HUES6 (cell line): ENCODE measurements at regions not wholly inside any gene's neighbourhood (a gene's known extent, or its start where the extent isn't known, plus 50 kb on each side); places are given as distances from the start of the nearest gene placed in this dataset.

Experiments used
- H3K27ac ChIP-seq: 2 replicates; pipeline ENCODE4 v1.7.0; 2013; ENCODE audit warnings: low read depth, mild to moderate bottlenecking, low read length, inconsistent platforms
- H3K27me3 ChIP-seq: 2 replicates; pipeline ENCODE4 v1.6.1; 2013; ENCODE audit warnings: low read length; ENCODE audit not compliant: control insufficient read depth, insufficient read depth
- H3K36me3 ChIP-seq: 2 replicates; pipeline ENCODE4 v1.6.1; 2013; ENCODE audit warnings: low read length; ENCODE audit not compliant: control insufficient read depth, insufficient read depth
- H3K4me1 ChIP-seq: 2 replicates; pipeline ENCODE4 v1.6.1; 2013; ENCODE audit warnings: low read length; ENCODE audit not compliant: control insufficient read depth, insufficient read depth
- H3K4me3 ChIP-seq: 2 replicates; pipeline ENCODE4 v1.5.1; 2013; ENCODE audit warnings: low read depth, low read length
- H3K9ac ChIP-seq: one replicate; pipeline ENCODE4 v1.6.1; 2013; ENCODE audit warnings: mild to moderate bottlenecking, low read length
- H3K9me3 ChIP-seq: 2 replicates; pipeline ENCODE4 v1.6.1; 2013; ENCODE audit warnings: low read depth, low read length; ENCODE audit not compliant: control insufficient read depth, insufficient read depth

DNA sequence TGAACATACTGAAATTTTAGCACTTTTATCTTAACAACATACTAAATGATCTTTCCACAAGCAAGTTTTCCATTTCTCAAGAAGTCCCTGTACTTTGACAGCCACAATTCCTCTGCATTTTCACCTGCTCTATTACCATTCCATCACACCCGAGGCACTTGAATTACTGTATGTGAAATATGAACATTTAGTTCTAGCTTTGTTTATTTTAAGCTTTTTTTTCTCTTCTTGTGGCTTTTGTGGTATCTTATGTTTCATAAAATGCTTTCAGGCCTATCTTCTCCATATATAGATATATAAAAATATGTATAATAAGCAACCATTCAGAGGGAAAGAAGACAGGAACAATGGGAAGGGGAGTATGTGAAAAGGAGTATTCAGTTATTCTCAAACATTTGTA, 693.9 kb downstream of the SATB2 start:
- Histone ChIP-seq H3K4me3 (no peak overlapping the region), H3K9ac (no peak overlapping the region), H3K9me3 (no peaks in the 10 kb centered on the region), H3K4me1 (no peaks in the 10 kb centered on the region), H3K27ac (no peak overlapping the region), H3K27me3 (no peaks in the 10 kb centered on the region), H3K36me3 (no peaks in the 10 kb centered on the region)

DNA sequence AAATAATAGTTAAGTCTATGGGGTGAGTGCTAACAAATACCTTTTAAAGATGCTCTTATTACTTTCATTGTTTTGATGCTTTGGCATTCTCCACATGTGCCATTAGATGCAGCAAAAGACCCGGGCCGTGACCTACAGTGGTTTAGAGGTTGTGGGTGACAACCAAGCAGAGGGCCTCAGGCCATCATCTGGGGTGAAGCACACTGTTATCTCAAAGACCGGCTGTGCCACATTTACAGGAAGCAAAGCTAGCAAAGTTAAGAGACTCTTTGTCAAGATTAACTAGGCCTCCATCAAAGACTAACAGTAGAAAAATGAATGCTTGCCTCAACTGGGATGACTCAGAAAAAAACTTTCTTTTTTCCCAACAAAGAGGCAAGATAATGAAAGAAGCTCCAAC, 695.3 kb downstream of the SATB2 start:
- Histone ChIP-seq H3K9me3 (no peaks in the 10 kb centered on the region), H3K4me1 (no peaks in the 10 kb centered on the region), H3K9ac (no peak overlapping the region), H3K4me3 (no peak overlapping the region), H3K27me3 (no peaks in the 10 kb centered on the region), H3K36me3 (no peaks in the 10 kb centered on the region), H3K27ac (no peak overlapping the region)

DNA sequence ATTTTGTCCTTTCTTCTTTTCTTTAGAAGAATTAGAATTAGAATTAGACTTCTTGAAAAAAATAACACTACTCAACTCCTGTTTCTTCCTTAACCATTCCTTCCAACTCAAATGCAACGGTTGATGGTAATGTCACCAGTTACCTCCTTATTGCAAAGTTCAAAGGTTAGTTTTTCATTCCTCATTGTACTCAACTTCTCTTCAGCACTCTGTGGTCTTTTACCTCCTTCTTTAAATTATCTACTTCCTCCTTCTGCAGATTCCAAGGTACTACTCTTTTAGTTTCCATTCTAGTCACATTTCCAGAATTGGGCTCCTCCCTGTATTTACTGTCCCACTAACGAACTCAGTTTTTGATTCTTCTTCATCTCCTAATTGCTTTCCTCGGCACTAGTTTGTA, 700.7 kb downstream of the SATB2 start:
- Histone ChIP-seq H3K36me3 (no peaks in the 10 kb centered on the region), H3K27me3 (no peaks in the 10 kb centered on the region), H3K4me3 (no peak overlapping the region), H3K4me1 (no peaks in the 10 kb centered on the region), H3K9ac (no peak overlapping the region), H3K27ac (no peak overlapping the region), H3K9me3 (no peaks in the 10 kb centered on the region)

DNA sequence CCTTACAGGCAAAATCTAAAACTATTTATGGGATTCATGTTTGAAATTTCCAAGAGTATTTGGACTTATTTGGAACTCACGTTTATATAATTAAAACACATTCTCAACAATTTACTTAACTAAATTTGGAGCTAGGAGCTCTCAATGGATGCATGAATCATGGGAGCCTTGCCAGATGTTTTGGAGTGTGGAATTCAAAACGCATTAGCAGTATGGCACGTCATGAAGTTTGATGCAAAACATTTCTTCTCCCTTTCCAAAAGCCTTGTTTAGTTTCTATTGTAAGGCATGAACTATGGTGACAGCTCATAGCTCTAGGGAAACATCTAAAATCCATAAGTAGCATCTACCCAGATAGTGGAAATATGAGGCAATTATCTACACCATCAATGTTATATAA, 701.6 kb downstream of the SATB2 start:
- Histone ChIP-seq H3K27me3 (no peaks in the 10 kb centered on the region), H3K4me3 (no peak overlapping the region), H3K36me3 (no peaks in the 10 kb centered on the region), H3K4me1 (no peaks in the 10 kb centered on the region), H3K9ac (no peak overlapping the region), H3K27ac (no peak overlapping the region), H3K9me3 (no peaks in the 10 kb centered on the region)

DNA sequence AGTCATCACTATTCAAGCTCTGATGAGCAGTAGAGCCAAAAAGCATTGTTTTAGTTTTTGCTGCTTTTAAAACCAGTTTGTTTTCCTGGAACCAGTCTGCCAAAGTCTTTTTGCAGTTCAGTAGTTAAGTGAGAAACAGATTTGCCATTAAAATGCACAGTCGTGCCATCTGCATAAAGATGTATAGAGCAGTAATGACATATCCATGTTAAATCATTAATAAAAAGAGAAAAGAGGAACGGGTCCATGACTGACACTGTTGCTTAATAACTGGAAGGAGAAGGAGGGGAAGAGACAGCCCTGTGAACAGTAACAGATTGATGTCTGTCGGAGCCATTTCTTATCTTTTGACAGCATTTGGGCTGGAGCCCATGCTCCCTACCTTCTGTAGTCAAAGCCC, 704.6 kb downstream of the SATB2 start:
- no peaks in the 10 kb centered on the region for H3K27me3 ChIP-seq
- no peak overlapping the region for H3K4me3 ChIP-seq
- no peaks in the 10 kb centered on the region for H3K36me3 ChIP-seq
- no peak overlapping the region for H3K27ac ChIP-seq
- H3K4me1 ChIP-seq = no peaks in the 10 kb centered on the region
- H3K9me3 ChIP-seq = no peaks in the 10 kb centered on the region
- no peak overlapping the region for H3K9ac ChIP-seq

DNA sequence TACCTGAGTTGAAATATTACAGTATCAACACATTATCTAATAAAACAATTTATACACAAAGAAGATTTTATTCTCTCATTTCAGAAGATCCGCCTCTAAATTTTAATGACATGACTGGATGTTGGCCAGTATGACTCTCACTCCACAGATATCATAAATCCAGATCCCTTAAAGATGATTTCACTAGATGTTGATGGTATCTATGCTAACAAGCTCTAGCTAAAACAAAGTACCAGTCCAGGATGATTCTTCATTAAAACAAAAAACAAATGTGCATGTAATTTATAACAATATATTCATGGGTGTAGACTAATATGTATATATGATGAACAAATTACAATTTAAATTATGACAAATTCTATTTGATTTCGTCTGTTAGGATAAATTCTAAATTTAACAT, 708.4 kb downstream of the SATB2 start:
- Histone ChIP-seq H3K27me3 (no peaks in the 10 kb centered on the region), H3K36me3 (no peaks in the 10 kb centered on the region), H3K4me3 (no peak overlapping the region), H3K9ac (no peak overlapping the region), H3K4me1 (no peaks in the 10 kb centered on the region), H3K27ac (no peak overlapping the region), H3K9me3 (no peaks in the 10 kb centered on the region)

DNA sequence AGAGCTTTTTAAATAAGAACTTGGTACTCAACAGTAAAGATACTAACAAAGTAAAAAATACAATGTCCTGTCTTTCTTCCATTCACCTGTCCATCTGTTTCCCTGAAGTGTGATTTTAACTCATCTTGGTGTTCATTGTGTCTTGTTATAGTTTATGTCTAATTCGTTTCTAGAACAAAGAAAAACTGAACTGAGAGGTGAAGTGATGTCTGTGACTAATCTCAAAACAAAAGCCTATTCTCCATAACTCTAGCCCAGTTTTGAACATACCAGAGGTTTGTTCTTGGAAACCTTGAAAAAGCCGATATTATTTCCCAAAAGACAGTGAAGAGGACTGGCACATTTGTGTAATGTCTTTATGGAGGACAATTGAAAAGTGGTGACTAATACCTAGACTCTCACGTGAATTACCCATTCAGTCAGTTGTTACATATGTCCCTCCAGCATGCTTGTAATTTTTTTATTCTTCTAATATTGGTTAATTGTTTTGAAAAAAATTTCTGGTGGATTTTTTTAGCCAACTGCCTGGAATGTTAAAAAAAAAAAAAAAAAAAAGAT, 725.8 kb downstream of the SATB2 start:
- H3K9ac ChIP-seq = no peak overlapping the region
- H3K4me1 ChIP-seq = 0 out of 2 replicates have a peak, but pooled peaks cover 1% of the 10 kb centered on the region
- H3K36me3 ChIP-seq = no peaks in the 10 kb centered on the region
- H3K27me3 ChIP-seq = no peaks in the 10 kb centered on the region
- H3K4me3 ChIP-seq = no peak overlapping the region
- H3K27ac ChIP-seq = no peak overlapping the region
- H3K9me3 ChIP-seq = no peaks in the 10 kb centered on the region

DNA sequence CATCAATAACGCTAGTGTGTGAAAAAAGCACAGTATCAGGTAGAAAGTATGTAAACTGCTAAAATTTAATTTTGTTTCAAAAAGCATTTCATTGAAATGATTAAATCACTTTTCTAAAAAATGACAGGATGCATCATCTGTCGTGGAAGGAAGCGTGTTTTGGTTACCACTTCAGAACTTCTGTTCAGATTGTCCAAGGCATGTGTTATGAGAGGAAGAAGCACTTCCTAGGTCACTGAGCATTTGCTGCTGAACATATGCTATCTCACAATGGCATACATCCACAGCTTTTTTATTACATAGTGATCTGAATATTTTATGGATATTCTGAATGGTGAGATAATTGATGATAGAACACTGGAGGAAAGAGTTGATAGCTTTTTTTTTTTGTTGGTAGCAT, 737.5 kb downstream of the SATB2 start:
- H3K9me3 ChIP-seq = no peaks in the 10 kb centered on the region
- no peaks in the 10 kb centered on the region for H3K36me3 ChIP-seq
- no peaks in the 10 kb centered on the region for H3K4me1 ChIP-seq
- no peak overlapping the region for H3K27ac ChIP-seq
- H3K4me3 ChIP-seq = no peak overlapping the region
- H3K27me3 ChIP-seq = no peaks in the 10 kb centered on the region
- no peak overlapping the region for H3K9ac ChIP-seq

DNA sequence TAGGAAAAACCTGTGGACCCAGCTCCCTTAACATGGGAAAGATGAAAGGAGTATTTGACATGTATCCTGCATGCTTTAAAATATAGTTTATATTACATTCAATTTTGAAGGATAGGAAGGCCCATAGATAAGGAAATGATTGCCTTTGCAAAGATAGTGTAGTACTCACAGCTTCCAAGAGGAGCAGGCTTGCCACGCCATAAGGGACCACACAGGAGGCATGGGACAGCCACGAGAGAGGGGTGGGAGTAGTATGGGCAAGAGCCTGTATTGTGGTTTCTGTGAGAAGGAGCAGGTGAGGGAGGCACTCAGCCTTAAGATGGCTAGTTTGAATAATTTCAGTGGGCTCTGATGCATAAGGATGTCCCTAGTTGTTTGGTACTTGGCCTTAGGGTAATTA, 740.3 kb downstream of the SATB2 start:
- H3K4me3 ChIP-seq = no peak overlapping the region
- H3K27me3 ChIP-seq = no peaks in the 10 kb centered on the region
- H3K9me3 ChIP-seq = no peaks in the 10 kb centered on the region
- no peak overlapping the region for H3K9ac ChIP-seq
- no peaks in the 10 kb centered on the region for H3K36me3 ChIP-seq
- no peak overlapping the region for H3K27ac ChIP-seq
- no peaks in the 10 kb centered on the region for H3K4me1 ChIP-seq

DNA sequence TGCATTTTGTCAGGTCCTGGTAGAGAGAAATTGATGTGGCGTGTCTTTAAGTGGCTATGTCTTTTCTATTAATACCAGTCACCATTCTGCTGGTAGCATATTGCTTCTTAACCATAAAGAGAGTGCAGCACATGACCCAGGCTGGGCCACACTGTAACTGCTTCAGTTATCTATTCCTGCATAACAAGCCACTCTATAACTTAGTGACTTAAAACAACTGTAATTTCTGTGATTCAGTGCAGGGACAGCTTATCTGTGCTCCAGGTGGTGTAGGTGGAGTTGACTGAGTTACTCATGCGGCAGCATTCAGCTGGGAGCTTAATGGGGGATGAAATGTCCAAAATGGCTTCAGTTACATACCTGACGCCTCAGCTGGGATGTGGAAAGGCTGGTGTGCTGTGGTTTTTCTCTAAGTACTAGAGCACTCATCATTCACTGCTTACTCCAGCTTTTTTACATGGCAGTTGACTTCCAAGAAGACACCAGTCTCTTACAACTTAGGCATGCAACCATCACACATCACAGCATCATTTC, 742.4 kb downstream of the SATB2 start:
- Histone ChIP-seq H3K9me3 (no peaks in the 10 kb centered on the region), H3K27me3 (no peaks in the 10 kb centered on the region), H3K27ac (no peak overlapping the region), H3K4me3 (no peak overlapping the region), H3K36me3 (no peaks in the 10 kb centered on the region), H3K4me1 (no peaks in the 10 kb centered on the region), H3K9ac (no peak overlapping the region)

DNA sequence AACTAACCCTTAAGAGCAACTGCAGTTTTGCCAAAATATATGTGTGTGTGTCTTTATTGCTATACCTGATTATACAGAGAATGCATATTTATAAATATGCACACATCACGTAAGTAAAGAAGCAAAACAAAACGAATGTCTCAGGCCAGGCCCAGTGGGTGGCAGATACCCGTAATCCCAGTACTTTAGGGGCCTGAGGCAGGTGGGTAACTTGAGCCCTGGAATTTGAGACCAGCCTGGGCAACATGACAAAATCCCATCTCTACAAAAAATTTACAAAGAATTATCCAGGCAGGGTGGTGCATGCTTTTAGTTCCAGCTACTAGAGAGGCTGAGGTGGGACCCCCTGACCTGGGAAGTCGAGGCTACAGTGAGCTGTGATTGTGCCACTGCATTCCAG, 745.3 kb downstream of the SATB2 start:
- no peaks in the 10 kb centered on the region for H3K9me3 ChIP-seq
- no peaks in the 10 kb centered on the region for H3K27me3 ChIP-seq
- H3K4me3 ChIP-seq = no peak overlapping the region
- no peaks in the 10 kb centered on the region for H3K4me1 ChIP-seq
- no peak overlapping the region for H3K9ac ChIP-seq
- H3K36me3 ChIP-seq = no peaks in the 10 kb centered on the region
- H3K27ac ChIP-seq = no peak overlapping the region

DNA sequence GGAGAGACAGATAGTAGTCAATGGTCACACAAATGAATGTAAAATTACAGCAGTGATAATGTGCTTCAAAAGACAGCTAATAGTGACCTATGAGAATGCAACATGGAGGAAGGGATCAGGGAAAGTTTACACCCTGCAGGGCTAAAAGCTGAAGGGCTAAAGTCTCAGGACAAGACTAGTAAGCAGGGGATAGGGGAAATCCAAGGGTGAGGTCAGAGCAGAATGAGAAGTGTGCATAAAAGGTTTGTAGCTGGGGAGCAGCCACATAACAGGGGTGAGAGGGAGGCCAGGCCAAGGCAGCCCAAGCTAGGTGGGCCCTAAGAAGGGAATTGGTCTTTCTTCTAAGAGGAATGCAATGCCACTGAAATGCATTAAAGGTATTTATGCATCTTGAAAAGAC, 746.3 kb downstream of the SATB2 start:
- Histone ChIP-seq H3K4me1 (no peaks in the 10 kb centered on the region), H3K36me3 (no peaks in the 10 kb centered on the region), H3K27ac (no peak overlapping the region), H3K9ac (no peak overlapping the region), H3K4me3 (no peak overlapping the region), H3K27me3 (no peaks in the 10 kb centered on the region), H3K9me3 (no peaks in the 10 kb centered on the region)
